ENCODE measurements at regions not wholly inside any gene's neighbourhood (a gene's known extent, or its start where the extent isn't known, plus 50 kb on each side); places are given as distances from the start of the nearest gene placed in this dataset.

DNA sequence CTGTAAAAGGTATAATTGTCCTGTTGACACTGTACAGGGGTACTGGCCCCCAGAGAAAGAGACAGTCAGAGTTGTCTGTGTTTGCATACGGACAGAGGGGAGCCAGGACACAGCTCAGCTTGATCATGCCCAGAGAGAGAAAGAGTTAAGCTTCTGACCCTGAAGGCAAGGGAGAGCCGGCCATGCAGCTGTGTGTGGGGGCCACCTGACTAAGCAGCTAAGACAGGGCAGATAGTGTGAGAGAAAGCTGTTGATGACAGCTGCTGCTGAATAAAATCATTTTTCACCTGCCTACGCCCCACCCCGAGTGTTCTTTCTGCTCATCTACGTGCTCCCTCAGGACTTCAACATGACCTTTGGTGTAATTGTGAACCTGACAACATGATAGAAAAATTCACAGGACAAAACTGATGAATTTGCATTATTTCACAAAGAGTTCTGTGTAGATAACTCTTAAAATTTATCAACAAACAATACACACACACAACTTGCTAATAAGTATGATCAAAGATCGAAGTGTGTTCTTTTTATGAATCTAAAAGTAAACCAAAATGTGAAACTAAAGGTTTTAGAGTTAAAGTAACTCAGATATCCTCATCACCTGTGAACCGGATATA lies 1294.3 kb upstream of the ATXN8OS start:
- Histone ChIP-seq H3K9me3 (ENCODE audit: control insufficient read depth, insufficient read depth, low read length) (no peaks in the 10 kb centered on the region), H3K4me3 (ENCODE audit: low read depth, low read length) (no peak overlapping the region), H3K27ac (ENCODE audit: low read depth, low read length) (no peak overlapping the region), H3K4me1 (ENCODE audit: control insufficient read depth, insufficient read depth, low read length) (peaks cover 5% of the 10 kb centered on the region; the same call in 1 of the 2 replicates), H3K9ac (ENCODE audit: low read depth, low read length) (no peak overlapping the region), H3K36me3 (ENCODE audit: control insufficient read depth, insufficient read depth, low read length) (no peaks in the 10 kb centered on the region), H3K27me3 (ENCODE audit: control insufficient read depth, insufficient read depth, low read length) (no peaks in the 10 kb centered on the region)

DNA sequence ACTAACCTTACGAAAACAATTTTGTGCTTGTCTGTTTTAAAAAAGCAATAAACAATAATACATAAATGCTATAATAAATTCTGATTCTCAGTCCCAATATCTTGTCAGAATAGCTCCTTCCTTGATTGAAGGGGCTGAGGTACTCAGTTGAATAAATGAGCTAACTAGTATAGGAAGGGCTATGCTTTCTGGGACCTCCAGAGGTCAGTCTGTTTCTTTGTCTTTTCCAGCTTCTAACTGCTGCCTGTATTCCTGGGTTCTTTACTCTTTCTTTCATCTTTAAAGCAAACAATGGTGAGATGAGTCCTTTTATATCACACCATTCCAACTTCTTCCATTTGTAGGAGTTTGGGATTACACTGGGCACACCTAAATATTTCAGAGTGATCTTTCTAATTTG lies 1297.0 kb upstream of the ATXN8OS start:
- Histone ChIP-seq H3K4me1 (ENCODE audit: control insufficient read depth, insufficient read depth, low read length) (peaks cover 5% of the 10 kb centered on the region; the same call in 1 of the 2 replicates), H3K27me3 (ENCODE audit: control insufficient read depth, insufficient read depth, low read length) (no peaks in the 10 kb centered on the region), H3K27ac (ENCODE audit: low read depth, low read length) (no peak overlapping the region), H3K36me3 (ENCODE audit: control insufficient read depth, insufficient read depth, low read length) (no peaks in the 10 kb centered on the region), H3K9ac (ENCODE audit: low read depth, low read length) (no peak overlapping the region), H3K9me3 (ENCODE audit: control insufficient read depth, insufficient read depth, low read length) (no peaks in the 10 kb centered on the region), H3K4me3 (ENCODE audit: low read depth, low read length) (no peak overlapping the region)

DNA sequence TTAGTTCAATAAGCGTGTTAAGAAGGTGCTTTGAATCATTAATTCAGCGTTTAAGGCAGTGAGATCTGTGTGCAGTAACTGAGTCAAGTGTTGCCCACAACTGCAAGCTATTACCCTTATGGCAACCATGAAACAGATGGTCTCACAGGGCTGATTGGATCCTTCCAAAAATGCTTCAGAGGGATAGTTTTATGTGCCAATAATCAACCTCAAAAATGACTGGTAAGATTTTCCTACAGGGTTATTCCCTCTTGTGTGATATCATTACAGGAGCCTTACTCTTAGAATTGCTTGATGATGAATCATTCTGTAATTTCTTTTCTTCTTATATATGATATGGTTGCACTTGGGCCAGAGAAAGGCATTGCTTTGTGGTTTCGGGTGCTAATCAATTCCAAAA lies 1299.2 kb upstream of the ATXN8OS start:
- Histone ChIP-seq H3K9me3 (ENCODE audit: control insufficient read depth, insufficient read depth, low read length) (no peaks in the 10 kb centered on the region), H3K27ac (ENCODE audit: low read depth, low read length) (no peak overlapping the region), H3K36me3 (ENCODE audit: control insufficient read depth, insufficient read depth, low read length) (no peaks in the 10 kb centered on the region), H3K9ac (ENCODE audit: low read depth, low read length) (no peak overlapping the region), H3K27me3 (ENCODE audit: control insufficient read depth, insufficient read depth, low read length) (no peaks in the 10 kb centered on the region), H3K4me1 (ENCODE audit: control insufficient read depth, insufficient read depth, low read length) (peaks cover 5% of the 10 kb centered on the region; the same call in 1 of the 2 replicates), H3K4me3 (ENCODE audit: low read depth, low read length) (no peak overlapping the region)

GRCh38 chr13:68806125-68806524 lies 1301.5 kb upstream of the ATXN8OS start:
- Histone ChIP-seq H3K27ac (ENCODE audit: low read depth, low read length) (no peak overlapping the region), H3K4me3 (ENCODE audit: low read depth, low read length) (no peak overlapping the region), H3K4me1 (ENCODE audit: control insufficient read depth, insufficient read depth, low read length) (peaks cover 4% of the 10 kb centered on the region; the same call in 1 of the 2 replicates), H3K9me3 (ENCODE audit: control insufficient read depth, insufficient read depth, low read length) (no peaks in the 10 kb centered on the region), H3K36me3 (ENCODE audit: control insufficient read depth, insufficient read depth, low read length) (no peaks in the 10 kb centered on the region), H3K9ac (ENCODE audit: low read depth, low read length) (no peak overlapping the region), H3K27me3 (ENCODE audit: control insufficient read depth, insufficient read depth, low read length) (no peaks in the 10 kb centered on the region)

DNA sequence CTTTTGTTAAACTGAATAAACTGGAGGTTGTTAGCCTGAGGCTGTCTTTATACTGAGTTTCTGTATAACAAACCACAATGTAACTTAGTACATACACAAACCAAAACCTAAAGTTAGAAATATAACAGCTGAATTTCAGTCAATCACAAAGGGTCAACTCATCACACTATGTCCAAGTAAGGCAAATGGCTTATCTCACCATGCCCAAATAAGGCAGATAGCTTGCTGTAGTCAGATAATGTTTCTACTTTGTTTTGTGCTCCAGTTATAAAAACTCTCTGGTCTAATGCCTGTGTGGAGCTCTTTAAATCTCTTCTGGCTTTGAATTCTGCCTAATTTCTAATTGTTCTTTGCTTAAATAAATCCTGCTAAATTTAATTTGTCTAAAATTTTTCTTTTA lies 1323.4 kb upstream of the ATXN8OS start:
- H3K4me1 ChIP-seq (ENCODE audit: control insufficient read depth, insufficient read depth, low read length) = no peaks in the 10 kb centered on the region
- no peaks in the 10 kb centered on the region for H3K27me3 ChIP-seq (ENCODE audit: control insufficient read depth, insufficient read depth, low read length)
- no peak overlapping the region for H3K4me3 ChIP-seq (ENCODE audit: low read depth, low read length)
- no peak overlapping the region for H3K27ac ChIP-seq (ENCODE audit: low read depth, low read length)
- H3K9ac ChIP-seq (ENCODE audit: low read depth, low read length) = no peak overlapping the region
- no peaks in the 10 kb centered on the region for H3K36me3 ChIP-seq (ENCODE audit: control insufficient read depth, insufficient read depth, low read length)
- no peaks in the 10 kb centered on the region for H3K9me3 ChIP-seq (ENCODE audit: control insufficient read depth, insufficient read depth, low read length)

DNA sequence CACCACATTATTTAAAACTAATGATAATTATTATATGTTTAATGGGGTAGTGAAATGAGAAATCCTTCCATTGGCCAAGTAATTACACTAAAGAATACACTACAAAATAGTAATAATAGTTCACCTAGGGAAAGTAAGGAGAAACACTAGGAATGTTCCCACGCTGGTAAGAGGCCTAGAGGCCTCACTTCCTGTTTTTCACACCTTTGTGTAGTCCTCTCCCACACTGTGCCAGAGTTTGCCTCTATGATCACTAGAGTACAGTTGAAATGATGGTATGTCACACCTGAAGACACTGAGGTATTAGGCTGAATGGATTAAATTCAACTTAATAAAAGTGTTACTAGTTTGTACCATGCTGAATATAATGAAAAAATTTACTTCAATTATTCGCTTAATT lies 1348.0 kb upstream of the ATXN8OS start:
- H3K9me3 ChIP-seq (ENCODE audit: control insufficient read depth, insufficient read depth, low read length) = no peaks in the 10 kb centered on the region
- no peaks in the 10 kb centered on the region for H3K27me3 ChIP-seq (ENCODE audit: control insufficient read depth, insufficient read depth, low read length)
- no peaks in the 10 kb centered on the region for H3K4me1 ChIP-seq (ENCODE audit: control insufficient read depth, insufficient read depth, low read length)
- no peak overlapping the region for H3K9ac ChIP-seq (ENCODE audit: low read depth, low read length)
- H3K27ac ChIP-seq (ENCODE audit: low read depth, low read length) = no peak overlapping the region
- no peak overlapping the region for H3K4me3 ChIP-seq (ENCODE audit: low read depth, low read length)
- H3K36me3 ChIP-seq (ENCODE audit: control insufficient read depth, insufficient read depth, low read length) = no peaks in the 10 kb centered on the region

GRCh38 chr13:68749796-68750195 lies 1357.8 kb upstream of the ATXN8OS start:
- H3K36me3 ChIP-seq (ENCODE audit: control insufficient read depth, insufficient read depth, low read length) = no peaks in the 10 kb centered on the region
- no peak overlapping the region for H3K27ac ChIP-seq (ENCODE audit: low read depth, low read length)
- no peaks in the 10 kb centered on the region for H3K9me3 ChIP-seq (ENCODE audit: control insufficient read depth, insufficient read depth, low read length)
- no peak overlapping the region for H3K4me3 ChIP-seq (ENCODE audit: low read depth, low read length)
- H3K27me3 ChIP-seq (ENCODE audit: control insufficient read depth, insufficient read depth, low read length) = no peaks in the 10 kb centered on the region
- peaks cover 18% of the 10 kb centered on the region; the same call in 1 of the 2 replicates for H3K4me1 ChIP-seq (ENCODE audit: control insufficient read depth, insufficient read depth, low read length)
- no peak overlapping the region for H3K9ac ChIP-seq (ENCODE audit: low read depth, low read length)

DNA sequence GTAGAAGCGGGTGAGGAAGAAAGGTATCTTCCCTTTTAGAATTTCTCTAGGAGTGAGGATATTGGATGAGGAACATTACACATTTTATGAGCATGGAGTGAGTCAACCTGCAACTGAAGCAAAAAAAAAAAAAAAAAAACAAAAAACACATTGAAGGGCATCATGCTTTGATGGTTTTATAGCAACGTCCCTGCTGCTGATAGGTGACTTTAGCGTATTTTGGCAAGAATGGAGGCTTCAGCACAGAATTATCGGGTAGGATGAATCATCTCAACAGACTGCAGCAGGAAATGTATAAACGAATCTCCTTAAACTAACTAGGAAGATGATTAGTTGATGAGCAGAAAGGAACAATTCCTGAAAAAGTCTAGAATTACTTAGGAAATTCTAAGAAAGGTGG lies 1359.6 kb upstream of the ATXN8OS start:
- H3K9me3 ChIP-seq (ENCODE audit: control insufficient read depth, insufficient read depth, low read length) = no peaks in the 10 kb centered on the region
- H3K27me3 ChIP-seq (ENCODE audit: control insufficient read depth, insufficient read depth, low read length) = no peaks in the 10 kb centered on the region
- H3K27ac ChIP-seq (ENCODE audit: low read depth, low read length) = no peak overlapping the region
- H3K36me3 ChIP-seq (ENCODE audit: control insufficient read depth, insufficient read depth, low read length) = no peaks in the 10 kb centered on the region
- H3K9ac ChIP-seq (ENCODE audit: low read depth, low read length) = no peak overlapping the region
- H3K4me3 ChIP-seq (ENCODE audit: low read depth, low read length) = no peak overlapping the region
- H3K4me1 ChIP-seq (ENCODE audit: control insufficient read depth, insufficient read depth, low read length) = peaks cover 19% of the 10 kb centered on the region; the same call in 1 of the 2 replicates

DNA sequence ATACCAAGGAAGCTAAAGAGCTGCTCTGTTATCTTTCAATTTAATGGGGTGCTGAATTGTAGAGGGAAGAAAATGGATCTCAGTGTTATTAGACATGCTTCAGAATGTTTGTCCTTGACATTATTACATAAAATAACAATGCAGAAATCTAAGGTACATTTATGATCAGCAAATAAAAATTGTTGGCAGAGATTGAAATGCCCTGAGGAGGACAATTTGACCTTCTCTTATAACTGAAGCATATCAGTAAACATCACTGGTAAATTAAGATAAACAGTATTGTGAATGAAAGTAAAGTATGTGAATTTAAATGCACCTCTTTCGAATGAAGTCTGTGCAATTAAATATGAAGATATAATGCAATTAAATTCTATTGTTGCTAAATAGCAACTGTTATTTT lies 1362.1 kb upstream of the ATXN8OS start:
- Histone ChIP-seq H3K27me3 (ENCODE audit: control insufficient read depth, insufficient read depth, low read length) (no peaks in the 10 kb centered on the region), H3K4me1 (ENCODE audit: control insufficient read depth, insufficient read depth, low read length) (peaks cover 22% of the 10 kb centered on the region; the same call in 1 of the 2 replicates), H3K27ac (ENCODE audit: low read depth, low read length) (no peak overlapping the region), H3K4me3 (ENCODE audit: low read depth, low read length) (no peak overlapping the region), H3K36me3 (ENCODE audit: control insufficient read depth, insufficient read depth, low read length) (no peaks in the 10 kb centered on the region), H3K9me3 (ENCODE audit: control insufficient read depth, insufficient read depth, low read length) (no peaks in the 10 kb centered on the region), H3K9ac (ENCODE audit: low read depth, low read length) (no peak overlapping the region)

GRCh38 chr13:68736961-68737360 lies 1370.7 kb upstream of the ATXN8OS start:
- no peak overlapping the region for H3K9ac ChIP-seq (ENCODE audit: low read depth, low read length)
- H3K36me3 ChIP-seq (ENCODE audit: control insufficient read depth, insufficient read depth, low read length) = no peaks in the 10 kb centered on the region
- H3K4me3 ChIP-seq (ENCODE audit: low read depth, low read length) = no peak overlapping the region
- H3K27ac ChIP-seq (ENCODE audit: low read depth, low read length) = no peak overlapping the region
- H3K27me3 ChIP-seq (ENCODE audit: control insufficient read depth, insufficient read depth, low read length) = no peaks in the 10 kb centered on the region
- H3K4me1 ChIP-seq (ENCODE audit: control insufficient read depth, insufficient read depth, low read length) = peaks cover 17% of the 10 kb centered on the region
- H3K9me3 ChIP-seq (ENCODE audit: control insufficient read depth, insufficient read depth, low read length) = no peaks in the 10 kb centered on the region

DNA sequence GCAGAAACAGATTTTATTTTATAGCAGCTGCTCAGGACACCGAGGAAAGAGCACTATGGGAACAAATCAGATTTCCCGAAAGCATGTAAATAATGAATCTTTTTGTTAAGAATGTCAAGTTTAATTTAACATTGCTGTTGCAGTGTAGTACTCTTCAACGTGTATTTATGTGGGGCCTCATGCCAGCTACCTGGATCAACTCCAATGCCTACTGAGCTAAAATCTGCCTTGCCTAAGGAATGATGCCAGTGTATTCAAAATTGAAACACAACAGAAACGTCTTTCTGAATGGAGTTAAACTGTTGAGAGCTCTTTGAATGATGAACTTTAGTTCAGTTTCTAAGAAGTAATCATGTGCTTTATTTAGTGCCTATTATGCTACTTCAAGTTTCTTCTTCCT lies 1379.8 kb upstream of the ATXN8OS start:
- Histone ChIP-seq H3K9ac (ENCODE audit: low read depth, low read length) (no peak overlapping the region), H3K4me1 (ENCODE audit: control insufficient read depth, insufficient read depth, low read length) (peaks cover under 1% of the 10 kb centered on the region)

More for the DNA sequence above, 1379.8 kb upstream of the ATXN8OS start:
- H3K36me3 ChIP-seq (ENCODE audit: control insufficient read depth, insufficient read depth, low read length) = no peaks in the 10 kb centered on the region
- H3K27me3 ChIP-seq (ENCODE audit: control insufficient read depth, insufficient read depth, low read length) = no peaks in the 10 kb centered on the region
- no peak overlapping the region for H3K4me3 ChIP-seq (ENCODE audit: low read depth, low read length)
- no peaks in the 10 kb centered on the region for H3K9me3 ChIP-seq (ENCODE audit: control insufficient read depth, insufficient read depth, low read length)
- H3K27ac ChIP-seq (ENCODE audit: low read depth, low read length) = no peak overlapping the region

Measured in HUES48 (cell line).